Suprapubic skin (tissue), 4 donors: ENCODE measurements at regions not wholly inside any gene's neighbourhood (a gene's known extent, or its start where the extent isn't known, plus 50 kb on each side); places are given as distances from the start of the nearest gene placed in this dataset.

Experiments
- DNase-seq, 2 donors: peaks; one replicate each; pipeline ENCODE4 v3.0.0-alpha.2; 2019; ENCODE audit warnings: low spot score in 2 of 2
- H3K27ac ChIP-seq: fragments of 200-600 bp; sonication (generic); one replicate; pipeline ENCODE4 v1.5.1; 2019
- H3K27me3 ChIP-seq: fragments of 200-600 bp; sonication (generic); one replicate; pipeline ENCODE4 v1.5.1; 2019
- H3K36me3 ChIP-seq: fragments of 200-600 bp; sonication (generic); one replicate; pipeline ENCODE4 v1.5.1; 2019
- H3K4me1 ChIP-seq: fragments of 200-600 bp; sonication (generic); one replicate; pipeline ENCODE4 v1.5.1; 2019
- H3K4me3 ChIP-seq: fragments of 200-600 bp; sonication (generic); one replicate; pipeline ENCODE4 v1.5.1; 2019; ENCODE audit warnings: mild to moderate bottlenecking
- H3K9me3 ChIP-seq: fragments of 200-600 bp; sonication (generic); one replicate; pipeline ENCODE4 v1.5.1; 2019
- EP300 ChIP-seq: sonication (generic); formaldehyde crosslinking; IDR thresholded peaks from one replicate; pipeline ENCODE4 v1.6.1; 2017; ENCODE audit warnings: antibody characterized with exemption
- POLR2A ChIP-seq, 2 donors: fragments of 450-650 bp; IDR thresholded peaks; one replicate each; pipeline ENCODE4 v1.6.1; 2017; ENCODE audit warnings: antibody characterized with exemption in 2 of 2, mild to moderate bottlenecking in 2 of 2, moderate library complexity in 2 of 2
- POLR2AphosphoS5 ChIP-seq, 3 donors: sonication (generic); formaldehyde crosslinking; IDR thresholded peaks; one replicate each; pipeline ENCODE4 v1.6.1; 2017; ENCODE audit warnings: antibody characterized with exemption in 3 of 3
- WGBS: methylation state at CpG from one replicate; pipeline ENCODE4 v1.1.5; 2018; 5-methylcytosine and 5-hydroxymethylcytosine counted together
- TF ChIP-seq, protein P1 (sequence below), 2 donors: fragments of 200-600 bp in 1 of 2; fragments of 450-650 bp in 1 of 2; sonication (generic) in 1 of 2; IDR thresholded peaks; one replicate each; pipeline ENCODE4 v1.5.1; 2016 to 2019; ENCODE audit warnings: antibody characterized with exemption in 2 of 2, mild to moderate bottlenecking in 1 of 2, moderate library complexity in 1 of 2

DNA sequence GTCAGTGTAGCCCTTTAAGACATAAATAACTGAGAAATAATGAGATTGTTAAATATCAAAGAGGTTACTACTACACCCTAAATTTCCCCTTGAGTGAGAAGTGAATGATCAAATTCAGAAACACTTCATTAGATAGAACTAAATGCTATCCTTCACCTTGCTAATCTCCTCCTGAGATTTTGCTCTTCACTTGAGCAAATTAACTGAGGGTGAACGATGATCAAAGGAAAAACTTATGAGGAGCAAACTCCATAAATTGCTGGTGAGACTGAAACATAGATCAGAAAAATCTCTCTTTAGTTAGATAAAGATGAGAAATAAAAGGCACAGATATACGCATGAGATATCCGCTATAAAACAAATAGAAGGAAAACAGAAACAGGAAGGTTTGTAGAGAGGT is 63.1 kb upstream of the TANC1 start:
- Histone ChIP-seq H3K9me3 (no peaks in the 10 kb centered on the region), H3K36me3 (no peaks in the 10 kb centered on the region), H3K4me1 (no peaks in the 10 kb centered on the region), H3K27me3 (no peaks in the 10 kb centered on the region), H3K27ac (no peak overlapping the region), H3K4me3 (no peak overlapping the region)
- TF ChIP-seq POLR2A (IDR thresholded peaks at IDR 0.05): no peak
- no peak for TF ChIP-seq EP300
- TF ChIP-seq, protein P1, sequence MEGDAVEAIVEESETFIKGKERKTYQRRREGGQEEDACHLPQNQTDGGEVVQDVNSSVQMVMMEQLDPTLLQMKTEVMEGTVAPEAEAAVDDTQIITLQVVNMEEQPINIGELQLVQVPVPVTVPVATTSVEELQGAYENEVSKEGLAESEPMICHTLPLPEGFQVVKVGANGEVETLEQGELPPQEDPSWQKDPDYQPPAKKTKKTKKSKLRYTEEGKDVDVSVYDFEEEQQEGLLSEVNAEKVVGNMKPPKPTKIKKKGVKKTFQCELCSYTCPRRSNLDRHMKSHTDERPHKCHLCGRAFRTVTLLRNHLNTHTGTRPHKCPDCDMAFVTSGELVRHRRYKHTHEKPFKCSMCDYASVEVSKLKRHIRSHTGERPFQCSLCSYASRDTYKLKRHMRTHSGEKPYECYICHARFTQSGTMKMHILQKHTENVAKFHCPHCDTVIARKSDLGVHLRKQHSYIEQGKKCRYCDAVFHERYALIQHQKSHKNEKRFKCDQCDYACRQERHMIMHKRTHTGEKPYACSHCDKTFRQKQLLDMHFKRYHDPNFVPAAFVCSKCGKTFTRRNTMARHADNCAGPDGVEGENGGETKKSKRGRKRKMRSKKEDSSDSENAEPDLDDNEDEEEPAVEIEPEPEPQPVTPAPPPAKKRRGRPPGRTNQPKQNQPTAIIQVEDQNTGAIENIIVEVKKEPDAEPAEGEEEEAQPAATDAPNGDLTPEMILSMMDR (IDR thresholded peaks at IDR 0.05): no peak
- TF ChIP-seq POLR2AphosphoS5 (IDR thresholded peaks at IDR 0.05): no peak
- 90% methylated on average over 3 of the region's 3 CpGs for WGBS
- DNase-seq: no peak

DNA sequence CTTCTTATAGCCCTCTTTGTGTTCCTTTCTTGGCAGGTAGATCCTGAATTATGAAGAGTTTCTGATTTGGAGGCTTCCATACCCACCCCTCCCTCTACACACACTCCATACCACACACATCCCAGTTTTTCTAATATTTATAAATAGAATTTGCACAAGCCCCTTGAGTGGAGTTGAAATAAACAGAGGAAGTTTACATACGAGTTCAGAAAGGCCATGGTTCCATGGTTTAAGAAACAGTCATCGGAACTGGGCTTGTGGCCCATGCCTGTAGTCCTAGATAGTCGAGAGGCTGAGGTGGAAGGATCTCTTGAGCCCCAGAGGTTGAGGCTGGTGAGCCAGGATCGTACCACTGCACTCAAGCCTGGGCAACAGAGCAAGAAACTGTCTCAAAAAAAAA is 62.7 kb upstream of the TANC1 start:
- DNase-seq: no peak
- TF ChIP-seq, protein P1 (IDR thresholded peaks at IDR 0.05): no peak
- TF ChIP-seq EP300: no peak
- 71% methylated on average over 4 of the region's 4 CpGs for WGBS
- Histone ChIP-seq H3K4me1 (no peaks in the 10 kb centered on the region), H3K36me3 (no peaks in the 10 kb centered on the region), H3K27me3 (no peaks in the 10 kb centered on the region), H3K4me3 (no peak overlapping the region), H3K27ac (no peak overlapping the region), H3K9me3 (no peaks in the 10 kb centered on the region)

DNA sequence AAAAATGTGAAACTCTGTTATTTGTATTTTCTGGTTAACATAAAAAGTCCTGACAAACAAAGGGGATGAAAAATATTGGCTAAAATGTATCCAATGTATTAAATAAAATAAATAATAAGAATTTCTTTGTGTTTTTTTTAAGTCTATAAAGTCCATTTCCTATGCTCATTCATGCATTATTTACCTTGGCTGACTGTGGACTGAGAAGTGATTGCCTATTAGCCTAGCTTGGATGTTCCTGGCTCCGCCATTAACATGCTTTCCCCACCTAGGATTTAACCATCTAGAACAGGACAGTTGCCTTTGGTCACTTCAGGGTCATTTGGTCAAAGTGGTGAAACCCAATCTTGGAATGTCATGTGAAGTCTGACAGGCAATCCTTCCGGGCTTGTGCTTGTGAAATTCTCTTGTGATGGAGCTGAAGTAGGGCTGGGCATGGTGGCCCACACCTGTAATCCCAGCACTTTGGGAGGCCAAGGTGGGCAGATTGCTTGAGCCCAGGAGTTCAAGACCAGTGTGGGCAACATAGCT is 60.4 kb upstream of the TANC1 start:
- Histone ChIP-seq H3K4me1 (no peaks in the 10 kb centered on the region), H3K36me3 (no peaks in the 10 kb centered on the region), H3K27me3 (no peaks in the 10 kb centered on the region), H3K27ac (no peak overlapping the region), H3K9me3 (no peaks in the 10 kb centered on the region), H3K4me3 (no peak overlapping the region)
- no peak for DNase-seq
- TF ChIP-seq EP300 (no peak), POLR2AphosphoS5 (IDR thresholded peaks at IDR 0.05) (no peak), POLR2A (IDR thresholded peaks at IDR 0.05) (no peak)
- TF ChIP-seq, protein P1 (IDR thresholded peaks at IDR 0.05): no peak
- 91% methylated on average over 2 of the region's 2 CpGs for whole genome bisulfite sequencing

DNA sequence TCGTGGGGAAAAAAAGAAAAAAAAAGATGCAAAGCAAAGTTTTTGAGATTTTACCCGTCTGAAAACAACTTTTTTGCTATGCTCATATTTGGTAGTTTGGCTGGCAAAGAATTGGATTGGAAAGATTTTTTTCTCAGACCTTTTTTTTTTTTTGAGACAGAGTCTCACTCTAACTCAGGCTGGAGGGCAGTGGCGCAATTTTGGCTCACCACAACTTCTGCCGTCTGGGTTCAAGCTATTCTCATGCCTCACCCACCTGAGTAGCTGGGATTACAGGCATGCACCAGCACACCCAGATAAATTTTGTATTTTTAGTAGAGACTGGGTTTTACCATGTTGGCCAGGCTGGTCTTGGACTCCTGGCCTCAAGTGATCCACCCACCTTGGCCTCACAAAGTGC is 56.3 kb upstream of the TANC1 start:
- no peak overlapping the region for H3K4me3 ChIP-seq
- H3K36me3 ChIP-seq: no peaks in the 10 kb centered on the region
- no peaks in the 10 kb centered on the region for H3K9me3 ChIP-seq
- TF ChIP-seq, protein P1 (IDR thresholded peaks at IDR 0.05): no peak
- no peak for TF ChIP-seq POLR2AphosphoS5 (IDR thresholded peaks at IDR 0.05)
- TF ChIP-seq POLR2A (IDR thresholded peaks at IDR 0.05): no peak
- no peak for TF ChIP-seq EP300
- no peaks in the 10 kb centered on the region for H3K4me1 ChIP-seq
- WGBS: 71% methylated on average over 4 of the region's 4 CpGs
- H3K27ac ChIP-seq: no peak overlapping the region
- no peak for DNase-seq
- no peaks in the 10 kb centered on the region for H3K27me3 ChIP-seq

DNA sequence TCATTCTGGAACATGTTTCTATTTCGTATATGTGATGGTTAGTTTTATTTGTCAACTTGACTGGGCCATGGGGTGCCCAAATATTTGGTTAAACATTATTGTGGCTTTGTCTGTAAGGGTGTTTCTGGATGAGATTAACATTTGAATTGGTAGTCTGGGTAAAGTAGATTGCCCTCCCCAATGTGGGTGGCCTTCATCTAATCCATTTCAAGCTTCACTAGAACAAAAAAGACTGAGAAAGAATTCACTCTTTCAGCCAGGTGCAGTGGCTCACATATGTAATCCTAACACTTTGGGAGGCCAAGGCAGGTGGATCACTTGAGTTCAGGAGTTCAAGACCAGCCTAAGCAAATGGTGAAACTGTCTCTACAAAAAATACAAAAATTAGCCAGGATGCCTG is 55.7 kb upstream of the TANC1 start:
- Histone ChIP-seq H3K27me3 (no peaks in the 10 kb centered on the region), H3K36me3 (no peaks in the 10 kb centered on the region), H3K4me1 (no peaks in the 10 kb centered on the region), H3K9me3 (no peaks in the 10 kb centered on the region), H3K4me3 (no peak overlapping the region), H3K27ac (no peak overlapping the region)
- 89% methylated on average over 1 of the region's 1 CpG for WGBS
- DNase-seq: no peak
- TF ChIP-seq POLR2A (IDR thresholded peaks at IDR 0.05) (no peak), POLR2AphosphoS5 (IDR thresholded peaks at IDR 0.05) (no peak), EP300 (no peak)
- TF ChIP-seq, protein P1 (IDR thresholded peaks at IDR 0.05): no peak
